ENCODE measurements at regions not wholly inside any gene's neighbourhood (a gene's known extent, or its start where the extent isn't known, plus 50 kb on each side); places are given as distances from the start of the nearest gene placed in this dataset.
A peak's percentile ranks its signal among the peaks of the same experiment; 100 is the strongest.
"Not testable (repeated sequence)": the region's sequence is repeated elsewhere in the genome, so short reads cannot be mapped to it uniquely, and the experiment has no call there.

GRCh38 chr9:82457891-82458290, 469.3 kb downstream of the SPATA31D1 start:
- peak; percentile 33 for DNase-seq

- DNase-seq, result no peak
These were observed 469.7 kb downstream of the SPATA31D1 start for GRCh38 chr9:82458296-82458695.

- no peak for DNase-seq
These were observed 478.2 kb downstream of the SPATA31D1 start for GRCh38 chr9:82466616-82467260.

DNA sequence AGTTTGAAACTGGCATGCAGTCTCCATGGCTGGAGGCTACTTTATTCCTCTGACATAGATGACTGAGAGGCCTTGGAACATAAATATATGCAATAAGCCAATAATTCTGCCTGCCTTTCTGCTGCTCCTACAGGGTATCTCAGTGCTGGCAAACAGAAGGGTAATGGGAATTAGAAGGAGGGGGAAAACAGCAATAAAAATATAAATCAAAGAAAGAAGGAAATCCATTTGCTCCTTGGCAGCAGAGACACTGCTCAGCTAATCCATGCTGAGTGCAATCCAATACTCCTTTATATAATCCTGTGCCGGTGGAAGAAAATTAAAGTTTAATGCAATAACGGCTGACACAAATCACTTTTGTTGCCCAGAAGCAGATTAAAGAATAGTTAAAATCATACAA, 478.9 kb downstream of the SPATA31D1 start:
- peak; percentile 24 for DNase-seq

DNA sequence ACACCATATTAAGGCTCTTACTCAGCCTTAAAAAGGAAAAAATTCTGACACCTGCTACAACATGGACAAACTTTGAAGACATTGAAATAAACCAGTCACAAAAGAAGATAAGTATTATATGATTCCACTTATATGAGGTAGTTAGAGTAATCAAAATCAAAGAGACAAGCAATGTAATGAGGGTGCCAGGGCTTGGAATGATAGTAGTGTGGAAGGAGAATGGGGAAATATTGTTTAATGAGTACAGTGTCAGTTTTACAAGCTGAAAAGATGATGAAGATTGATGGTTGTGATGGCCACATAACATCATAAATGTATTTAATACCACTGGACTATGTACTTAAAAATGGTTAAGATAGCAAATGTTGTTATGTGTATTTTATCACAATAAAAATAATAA, 485.7 kb downstream of the SPATA31D1 start:
- no peak for DNase-seq

GRCh38 chr9:82475584-82476301, 487.2 kb downstream of the SPATA31D1 start:
- no peak for DNase-seq

DNA sequence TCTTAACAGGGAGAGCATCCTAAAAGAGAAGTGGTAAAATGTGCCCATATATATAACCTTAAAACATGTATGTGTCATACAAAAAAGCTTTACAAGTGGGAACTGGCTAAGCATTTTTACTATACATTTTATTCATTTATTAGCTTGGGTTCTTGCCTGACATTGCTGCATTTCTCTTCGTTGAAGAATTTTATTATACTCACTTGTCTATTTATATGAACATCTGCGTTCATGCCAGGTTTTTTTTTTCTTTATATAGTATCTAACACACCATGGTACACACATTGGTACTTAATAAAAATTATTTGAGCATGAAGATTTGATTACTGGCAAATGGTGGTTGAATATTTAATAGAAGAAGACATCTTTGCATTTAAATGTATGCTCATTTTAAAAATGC, 492.3 kb downstream of the SPATA31D1 start:
- no peak for DNase-seq

DNA sequence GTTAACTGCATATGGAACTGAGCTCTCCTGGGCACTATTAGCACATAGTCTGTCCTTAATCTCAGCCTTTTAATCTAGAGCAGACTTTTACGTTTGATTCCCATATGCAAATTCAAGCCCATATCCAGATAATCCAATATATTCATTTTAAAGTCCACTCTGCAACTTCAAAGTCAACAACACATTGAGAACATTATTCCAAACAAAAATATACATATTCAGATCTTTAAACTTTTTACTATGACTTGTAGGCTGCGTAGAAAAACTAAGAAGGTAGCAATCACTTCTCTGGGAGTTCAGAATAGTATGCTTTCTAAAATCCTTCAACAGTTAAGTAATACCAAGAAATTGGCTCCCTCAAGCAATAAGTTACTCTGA, 499.4 kb downstream of the SPATA31D1 start:
- no peak for DNase-seq

GRCh38 chr9:82488313-82489200, 500.0 kb downstream of the SPATA31D1 start:
- no peak for DNase-seq

GRCh38 chr9:82489201-82489821, 500.7 kb downstream of the SPATA31D1 start:
- DNase-seq, result no peak

GRCh38 chr9:82490019-82490499, 501.5 kb downstream of the SPATA31D1 start:
- no peak for DNase-seq

GRCh38 chr9:82490821-82491220, 502.2 kb downstream of the SPATA31D1 start:
- not testable (repeated sequence) for DNase-seq

DNA sequence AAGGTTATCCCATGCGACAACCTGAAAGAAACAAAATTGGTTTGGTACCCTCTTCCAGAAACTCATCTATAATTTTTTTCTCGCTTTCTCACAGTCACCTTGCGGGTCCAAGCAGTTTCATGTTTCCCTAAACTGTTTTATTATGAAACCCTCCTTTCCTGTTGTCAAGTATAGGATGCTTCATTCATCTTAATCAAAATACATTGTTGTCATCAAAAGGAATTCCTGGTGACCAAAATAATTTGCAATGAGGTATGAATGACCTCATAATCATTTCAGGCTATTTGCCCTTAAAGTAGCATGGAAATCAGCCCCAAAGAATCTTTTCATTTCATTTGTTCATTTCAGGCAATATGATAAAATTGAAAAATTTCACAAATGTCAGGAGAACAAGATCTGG, 503.0 kb downstream of the SPATA31D1 start:
- DNase-seq, result no peak

DNA sequence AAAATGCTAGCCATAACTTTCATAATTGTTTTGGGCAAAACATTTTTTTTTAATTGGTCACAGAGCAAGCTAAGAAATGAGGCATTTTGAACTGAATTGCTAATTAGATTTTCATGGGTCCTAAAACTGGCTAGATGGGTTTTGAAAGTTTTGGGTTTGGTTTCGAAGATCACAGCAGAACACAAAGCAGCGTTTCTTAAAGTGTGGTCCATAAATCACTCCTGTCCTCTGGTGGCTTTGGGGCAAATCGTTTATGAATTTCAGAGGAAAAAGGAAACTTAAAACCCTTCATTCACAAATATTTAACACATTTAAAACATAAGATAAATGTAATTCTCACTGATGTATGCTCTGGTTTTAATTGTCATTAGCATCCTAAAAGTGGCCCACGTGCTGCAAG, 503.7 kb downstream of the SPATA31D1 start:
- DNase-seq, result no peak

- no peak for DNase-seq
These were observed 507.6 kb downstream of the SPATA31D1 start for GRCh38 chr9:82495884-82496777.

GRCh38 chr9:82498541-82499317, 510.2 kb downstream of the SPATA31D1 start:
- no peak for DNase-seq

GRCh38 chr9:82499337-82499736, 510.8 kb downstream of the SPATA31D1 start:
- DNase-seq, result no peak

DNA sequence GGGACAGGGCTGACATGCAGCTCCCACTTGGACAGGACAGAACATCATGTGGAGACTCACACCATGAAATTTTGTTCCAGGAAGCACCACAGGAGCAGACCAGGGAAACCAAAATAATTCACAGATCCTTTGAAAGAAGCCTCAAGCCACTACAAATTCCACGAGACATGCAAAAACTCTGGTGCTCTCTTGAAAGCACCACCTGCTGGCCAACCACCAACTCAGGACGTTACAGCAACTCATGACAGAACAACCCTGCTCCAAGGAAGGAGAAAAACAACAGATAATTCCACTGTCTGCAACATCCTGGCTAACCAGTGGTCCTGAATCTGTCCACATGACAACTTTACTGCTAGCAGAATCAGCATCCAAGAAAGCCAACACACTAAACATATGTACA, 516.0 kb downstream of the SPATA31D1 start:
- no peak for DNase-seq

DNA sequence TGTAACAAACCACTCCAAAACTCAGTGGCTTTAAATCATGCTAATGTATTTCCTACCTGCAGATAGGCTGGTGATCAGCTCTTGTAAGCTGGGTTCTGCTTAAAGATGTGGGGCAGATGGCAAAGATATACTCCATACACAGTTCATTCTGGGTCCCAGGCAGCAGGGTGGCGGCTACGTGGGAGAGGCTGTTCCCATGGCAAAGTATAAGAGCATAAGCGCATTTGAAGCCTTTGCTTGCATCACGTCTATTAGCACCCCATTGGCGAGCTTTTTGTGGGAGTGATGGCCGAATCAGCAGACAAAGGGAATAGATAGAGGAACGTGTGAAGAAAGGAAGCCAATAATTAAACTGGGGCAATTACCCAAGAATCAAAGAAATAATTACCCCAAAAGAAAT, 523.1 kb downstream of the SPATA31D1 start:
- DNase-seq, result no peak

- DNase-seq, result no peak
These were observed 524.2 kb downstream of the SPATA31D1 start for GRCh38 chr9:82512728-82513127.

- no peak for DNase-seq
These were observed 524.7 kb downstream of the SPATA31D1 start for GRCh38 chr9:82513242-82513751.
